Right cardiac atrium (tissue), 5 donors: ENCODE measurements at regions not wholly inside any gene's neighbourhood (a gene's known extent, or its start where the extent isn't known, plus 50 kb on each side); places are given as distances from the start of the nearest gene placed in this dataset.
"Not testable (repeated sequence)": the region's sequence is repeated elsewhere in the genome, so short reads cannot be mapped to it uniquely, and the experiment has no call there.

ENCODE experiments used
- ATAC-seq, 2 donors: fragments of 200-7000 bp; cut with Tn5 transposase; one replicate each; pipeline versions ENCODE4 v1.8.0 to v1.9.1; 2020; ENCODE audit warnings: moderate library complexity in 2 of 2, mild to moderate bottlenecking in 1 of 2
- DNase-seq, 3 donors: peaks; one replicate each; pipeline ENCODE4 v3.0.0-alpha.2; 2020
- H3K27ac ChIP-seq: one replicate; pipeline ENCODE4 v1.5.1; 2013; ENCODE audit warnings: mild to moderate bottlenecking, low read length, control low read depth, moderate library complexity
- H3K27me3 ChIP-seq: one replicate; pipeline ENCODE4 v1.6.1; 2013; ENCODE audit not compliant: control insufficient read depth, insufficient read depth
- H3K4me1 ChIP-seq: one replicate; pipeline ENCODE4 v1.6.1; 2013; ENCODE audit warnings: low read length; ENCODE audit not compliant: control insufficient read depth, insufficient read depth
- H3K4me3 ChIP-seq: one replicate; pipeline ENCODE4 v1.5.1; 2013; ENCODE audit warnings: low read length, control low read depth
- H3K9me3 ChIP-seq: one replicate; pipeline ENCODE4 v1.6.1; 2013; ENCODE audit warnings: low read length; ENCODE audit not compliant: control insufficient read depth
- WGBS: extraction: QIAGEN DNeasy Blood & Tissue Kit; methylation state at CpG from one replicate; pipeline ENCODE4 v1.1.7; 2013; 5-methylcytosine and 5-hydroxymethylcytosine counted together
- intact Hi-C, 4 donors: fragments of 100-400 bp; cut with DNase I; formaldehyde crosslinking; loops; one replicate each; pipeline versions ENCODE4 v1.11.0 to v1.14.0; 2022 to 2023
- donor health status: healthy with polysubstance abuse.
- donor health status: DM: no; HTN: yes; CAD: no.
- donor health status: DM: no; HTN: no; CAD: no.
- donor health status: DM: no; HTN: yes; CAD: no; lungs with severe emphysema.
- donor health status: DM: yes; HTN: yes; CAD: no.

DNA sequence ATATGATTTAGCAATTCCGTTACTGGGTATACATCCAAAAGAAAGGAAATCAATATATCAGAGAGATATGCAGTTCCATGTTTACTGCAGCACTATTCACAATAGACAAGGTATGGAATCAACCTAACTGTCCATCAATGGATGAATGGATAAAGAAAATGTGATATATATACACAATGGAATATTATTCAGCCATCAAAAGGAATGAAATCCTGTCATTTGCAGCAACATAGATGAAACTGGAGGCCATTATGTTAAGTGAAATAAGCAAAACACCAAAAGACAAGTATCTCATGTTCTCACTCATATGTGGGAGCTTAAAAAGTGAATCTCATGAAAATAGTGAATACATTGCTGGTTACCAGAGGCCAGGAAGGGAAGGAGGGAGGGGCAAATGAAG is 390.8 kb downstream of the ZFHX3 start:
- intact Hi-C loops, result no loop called here
- 95% methylated on average over 1 of the region's 1 CpG for WGBS
- H3K9me3 ChIP-seq, result no peaks in the 10 kb centered on the region
- peaks cover 2% of the 10 kb centered on the region for H3K27me3 ChIP-seq
- no peak overlapping the region for H3K4me3 ChIP-seq
- ATAC-seq (no peak), DNase-seq (no peak)
- no peak overlapping the region for H3K27ac ChIP-seq
- no peaks in the 10 kb centered on the region for H3K4me1 ChIP-seq

DNA sequence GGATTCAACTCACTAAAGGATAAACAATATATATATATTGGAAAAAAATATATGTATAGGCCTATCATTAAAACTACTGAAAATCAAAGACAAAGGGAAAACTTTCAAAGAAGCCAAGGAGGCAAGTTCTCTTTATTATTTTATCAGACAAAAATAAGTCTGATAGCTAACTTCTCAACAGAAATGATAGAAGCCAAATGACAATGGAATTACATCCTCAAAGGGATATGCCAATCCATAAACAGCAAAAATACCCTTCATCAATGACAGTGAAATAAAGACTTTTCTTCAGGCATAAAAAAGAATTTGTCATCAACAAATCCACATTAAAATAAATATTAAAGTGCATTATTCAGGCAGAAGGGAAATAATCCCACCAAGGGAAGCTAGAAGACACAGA is 393.4 kb downstream of the ZFHX3 start:
- Histone ChIP-seq H3K9me3 (no peaks in the 10 kb centered on the region), H3K27me3 (peaks cover 2% of the 10 kb centered on the region), H3K4me3 (no peak overlapping the region), H3K4me1 (no peaks in the 10 kb centered on the region), H3K27ac (no peak overlapping the region)
- DNase-seq (no peak), ATAC-seq (no peak)
- intact Hi-C loops, result no loop called here

DNA sequence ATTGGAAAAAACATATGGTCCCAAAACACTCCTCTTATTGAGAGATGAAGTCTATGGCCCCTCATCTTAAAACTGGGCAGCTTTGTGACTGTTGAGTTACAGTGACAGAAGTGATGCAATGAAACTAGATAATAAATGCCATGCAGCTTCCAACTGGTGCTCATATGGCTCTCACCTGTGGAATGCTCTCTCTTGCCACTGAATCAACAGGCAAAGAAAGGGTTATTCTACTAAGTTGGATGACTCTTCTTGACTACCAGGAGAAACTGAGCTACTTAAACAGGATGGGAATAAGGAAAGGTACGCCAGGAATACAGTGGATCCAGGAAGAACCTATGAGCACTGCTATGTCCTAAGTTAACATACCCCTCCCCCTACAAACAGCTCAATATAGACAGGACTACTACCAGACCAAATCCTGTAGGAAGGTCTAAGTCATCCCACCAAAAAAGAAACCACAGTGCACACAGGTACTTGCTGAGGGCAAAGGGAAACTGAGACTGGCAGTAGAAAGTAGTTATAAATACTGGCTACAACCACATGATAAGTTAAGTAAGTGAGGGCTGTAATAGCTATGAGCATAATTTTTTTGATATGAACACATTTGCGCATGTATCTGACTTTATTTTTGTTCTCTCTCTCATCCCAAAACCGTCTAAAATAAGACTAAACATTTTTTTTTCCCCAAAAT is 398.5 kb downstream of the ZFHX3 start:
- ATAC-seq (no peak), DNase-seq (no peak)
- H3K4me3 ChIP-seq, result no peak overlapping the region
- no peaks in the 10 kb centered on the region for H3K9me3 ChIP-seq
- WGBS, result 89% methylated on average over 3 of the region's 3 CpGs
- no peak overlapping the region for H3K27ac ChIP-seq
- intact Hi-C loops, result no loop called here
- H3K4me1 ChIP-seq, result no peaks in the 10 kb centered on the region
- no peaks in the 10 kb centered on the region for H3K27me3 ChIP-seq

DNA sequence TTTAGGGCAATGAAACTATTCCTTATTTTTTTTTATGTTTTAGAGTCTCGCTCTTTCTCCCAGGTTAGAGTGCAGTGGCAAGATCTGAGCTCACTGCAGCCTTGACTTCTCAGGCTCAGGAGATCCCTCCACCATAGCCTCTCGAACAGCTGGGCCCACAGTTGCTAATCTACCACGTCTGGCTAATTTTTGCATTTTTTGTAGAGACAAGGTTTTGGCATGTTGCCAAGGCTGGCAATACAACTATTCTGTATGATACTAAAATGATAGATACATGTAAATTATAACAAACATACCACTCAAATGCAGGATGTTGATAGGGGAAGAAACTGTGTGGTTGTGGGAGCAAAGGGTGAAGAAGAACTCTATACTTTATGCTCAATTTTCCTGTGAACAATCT is 401.3 kb downstream of the ZFHX3 start:
- Histone ChIP-seq H3K4me1 (no peaks in the 10 kb centered on the region), H3K4me3 (no peak overlapping the region), H3K9me3 (no peaks in the 10 kb centered on the region), H3K27me3 (no peaks in the 10 kb centered on the region), H3K27ac (no peak overlapping the region)
- DNase-seq (no peak), ATAC-seq (no peak)
- WGBS, result 73% methylated on average over 3 of the region's 3 CpGs
- intact Hi-C loops, result no loop called here

DNA sequence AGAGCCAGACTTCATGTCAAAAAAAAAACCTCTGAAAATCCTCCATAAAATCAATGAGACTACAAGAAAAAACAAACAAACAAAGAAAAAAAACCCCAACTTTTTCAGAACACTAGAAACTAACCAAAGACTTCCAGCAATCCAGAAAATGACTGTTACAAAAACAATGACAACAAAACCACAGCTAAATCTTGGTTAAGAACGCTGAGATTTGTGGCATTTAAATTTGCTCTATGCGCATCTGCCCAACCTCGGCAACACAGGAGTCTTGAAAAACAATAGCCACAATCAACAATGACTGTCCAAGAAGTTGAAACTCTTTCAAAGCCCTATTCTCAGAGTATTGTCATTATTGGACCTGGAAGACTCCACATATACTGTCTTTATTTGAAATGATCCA is 402.4 kb downstream of the ZFHX3 start:
- ATAC-seq, result no peak
- WGBS, result 83% methylated on average over 3 of the region's 3 CpGs
- intact Hi-C loops, result no loop called here
- Histone ChIP-seq H3K4me3 (no peak overlapping the region), H3K27ac (no peak overlapping the region), H3K9me3 (no peaks in the 10 kb centered on the region), H3K27me3 (no peaks in the 10 kb centered on the region), H3K4me1 (no peaks in the 10 kb centered on the region)
- DNase-seq, result no peak

DNA sequence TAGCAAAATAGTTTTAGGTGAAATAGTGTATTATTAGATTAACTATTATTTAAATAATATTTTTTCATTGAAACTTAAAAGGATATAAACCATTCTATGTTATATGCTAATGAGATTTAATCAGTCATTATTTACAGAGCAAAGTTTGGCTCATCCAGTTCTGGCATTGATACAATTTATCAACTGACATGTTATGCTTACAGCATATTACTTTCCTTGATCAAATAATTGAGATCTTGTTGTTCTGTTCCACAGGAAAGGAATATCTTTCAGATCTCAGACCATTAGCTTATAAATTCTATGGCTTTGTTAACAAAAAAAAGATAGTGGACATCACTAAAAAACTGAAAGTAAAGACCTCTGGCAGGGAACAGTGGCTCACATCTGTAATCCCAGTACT is 403.0 kb downstream of the ZFHX3 start:
- Histone ChIP-seq H3K27me3 (no peaks in the 10 kb centered on the region), H3K9me3 (no peaks in the 10 kb centered on the region), H3K27ac (no peak overlapping the region), H3K4me1 (no peaks in the 10 kb centered on the region), H3K4me3 (no peak overlapping the region)
- no peak for ATAC-seq
- intact Hi-C loops, result no loop called here
- DNase-seq, result no peak

DNA sequence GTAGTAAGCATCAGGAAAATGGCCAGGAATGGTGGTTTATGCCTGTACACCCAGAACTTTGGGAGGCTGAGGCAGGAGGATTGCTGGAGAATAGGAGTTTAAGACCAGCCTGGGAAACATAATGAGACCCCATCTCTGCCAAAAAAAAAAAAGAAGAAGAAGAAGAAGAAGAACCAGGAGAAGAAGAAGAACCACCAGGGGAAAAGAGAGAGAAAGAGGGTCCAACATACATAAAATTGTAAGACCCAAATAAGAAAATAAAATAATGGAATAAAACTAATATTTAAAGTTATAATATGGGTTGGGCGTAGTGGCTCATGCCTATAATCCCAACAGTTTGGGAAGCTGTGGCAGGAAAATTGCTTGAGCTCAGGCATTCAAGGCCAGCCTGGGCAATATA is 408.4 kb downstream of the ZFHX3 start:
- 100% methylated on average over 1 of the region's 1 CpG for WGBS
- no peak for ATAC-seq

DNA sequence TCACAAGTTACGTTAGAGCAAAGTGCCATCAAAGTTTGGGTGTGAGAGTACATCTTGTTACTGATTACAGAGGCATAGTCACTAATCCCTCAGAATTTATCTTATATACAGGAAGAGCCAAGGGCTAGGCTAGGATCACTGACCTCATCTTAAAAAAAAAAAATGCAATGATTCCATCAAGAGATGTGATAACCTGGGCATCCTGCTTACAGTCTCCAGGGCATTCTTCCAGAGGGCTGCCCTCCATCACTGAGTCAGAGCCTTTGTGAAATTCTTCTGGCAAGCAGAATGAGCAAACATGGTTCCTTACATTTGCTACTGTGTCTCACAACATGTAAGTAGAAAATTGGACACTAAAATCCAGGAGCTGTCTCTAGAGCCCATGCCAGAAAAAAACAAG is 410.6 kb downstream of the ZFHX3 start:
- H3K27ac ChIP-seq, result no peak overlapping the region
- ATAC-seq, result no peak
- H3K27me3 ChIP-seq, result no peaks in the 10 kb centered on the region
- DNase-seq, result no peak
- H3K4me1 ChIP-seq, result no peaks in the 10 kb centered on the region
- 48% methylated on average over 1 of the region's 1 CpG for WGBS
- no peaks in the 10 kb centered on the region for H3K9me3 ChIP-seq
- H3K4me3 ChIP-seq, result no peak overlapping the region
- intact Hi-C loops, result no loop called here

More for the DNA sequence above, 408.4 kb downstream of the ZFHX3 start:
- DNase-seq, result no peak
- no peak overlapping the region for H3K27ac ChIP-seq
- no peak overlapping the region for H3K4me3 ChIP-seq
- no peaks in the 10 kb centered on the region for H3K27me3 ChIP-seq
- intact Hi-C loops, result no loop called here
- no peaks in the 10 kb centered on the region for H3K9me3 ChIP-seq
- no peaks in the 10 kb centered on the region for H3K4me1 ChIP-seq

DNA sequence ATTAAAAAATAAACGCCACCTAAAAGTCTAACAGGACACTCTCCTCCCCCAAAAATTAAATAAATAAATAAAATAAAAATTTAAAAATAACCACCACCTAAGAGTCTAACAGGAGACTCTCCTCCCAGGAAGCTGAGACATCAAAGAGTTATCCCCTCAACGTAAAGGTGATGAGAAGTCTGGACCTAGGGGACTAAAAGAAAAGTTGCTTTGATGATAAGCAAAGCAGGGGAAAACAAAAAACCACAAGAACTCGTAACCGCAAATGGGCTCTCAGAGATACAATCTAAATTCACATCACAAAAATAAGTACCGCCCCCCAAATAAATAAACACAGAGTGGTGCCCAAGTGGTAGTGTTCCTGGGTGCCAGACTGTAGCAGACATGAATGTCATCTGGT is 412.2 kb downstream of the ZFHX3 start:
- 90% methylated on average over 5 of the region's 5 CpGs for WGBS
- ATAC-seq, result no peak
- no peak for DNase-seq
- H3K27me3 ChIP-seq, result no peaks in the 10 kb centered on the region
- H3K4me1 ChIP-seq, result no peaks in the 10 kb centered on the region
- no peak overlapping the region for H3K4me3 ChIP-seq
- no peak overlapping the region for H3K27ac ChIP-seq
- H3K9me3 ChIP-seq, result no peaks in the 10 kb centered on the region
- intact Hi-C loops, result no loop called here

DNA sequence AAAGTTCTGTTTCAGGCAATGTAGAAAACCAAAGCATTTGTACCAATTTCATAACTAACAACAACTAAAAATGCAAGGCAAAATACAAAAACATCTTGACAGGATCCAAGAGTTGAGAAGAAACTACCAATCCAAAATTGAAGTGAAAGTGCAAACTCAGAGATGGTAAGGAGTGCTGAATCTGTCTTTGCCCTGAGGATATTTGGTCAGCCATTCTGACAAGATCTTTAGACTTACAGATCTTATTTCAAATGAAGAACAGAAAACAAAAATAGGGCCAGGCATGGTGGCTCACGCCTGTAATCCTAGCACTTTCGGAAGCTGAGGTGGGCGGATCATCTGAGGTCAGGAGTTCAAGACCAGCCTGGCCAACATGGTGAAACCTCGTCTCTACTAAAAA is 412.8 kb downstream of the ZFHX3 start:
- DNase-seq, result no peak
- H3K27me3 ChIP-seq, result no peaks in the 10 kb centered on the region
- 94% methylated on average over 4 of the region's 4 CpGs for WGBS

DNA sequence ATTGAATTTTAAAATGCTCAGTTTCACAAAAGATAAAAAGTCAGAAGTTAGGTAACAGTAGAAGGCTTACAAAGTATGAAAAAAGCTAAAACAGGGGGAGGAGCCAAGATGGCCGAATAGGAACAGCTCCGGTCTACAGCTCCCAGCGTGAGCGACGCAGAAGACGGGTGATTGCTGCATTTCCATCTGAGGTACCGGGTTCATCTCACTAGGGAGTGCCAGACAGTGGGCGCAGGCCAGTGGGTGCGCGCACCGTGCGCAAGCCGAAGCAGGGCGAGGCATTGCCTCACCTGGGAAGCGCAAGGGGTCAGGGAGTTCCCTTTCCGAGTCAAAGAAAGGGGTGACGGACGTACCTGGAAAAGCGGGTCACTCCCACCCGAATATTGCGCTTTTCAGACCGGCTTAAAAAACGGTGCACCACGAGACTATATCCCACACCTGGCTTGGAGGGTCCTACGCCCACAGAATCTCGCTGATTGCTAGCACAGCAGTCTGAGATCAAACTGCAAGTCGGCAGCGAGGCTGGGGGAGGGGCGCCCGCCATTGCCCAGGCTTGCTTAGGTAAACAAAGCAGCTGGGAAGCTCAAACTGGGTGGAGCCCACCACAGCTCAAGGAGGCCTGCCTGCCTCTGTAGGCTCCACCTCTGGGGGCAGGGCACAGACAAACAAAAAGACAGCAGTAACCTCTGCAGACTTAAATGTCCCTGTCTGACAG is 420.6 kb downstream of the ZFHX3 start:
- DNase-seq, intact Hi-C loops, H3K4me1 ChIP-seq, ATAC-seq, H3K27me3 ChIP-seq, H3K9me3 ChIP-seq, H3K4me3 ChIP-seq, H3K27ac ChIP-seq: not testable (repeated sequence)
- 80% methylated on average over 26 of the region's 30 CpGs for WGBS

More for the DNA sequence above, 412.8 kb downstream of the ZFHX3 start:
- Histone ChIP-seq H3K9me3 (no peaks in the 10 kb centered on the region), H3K4me3 (no peak overlapping the region), H3K4me1 (no peaks in the 10 kb centered on the region), H3K27ac (no peak overlapping the region)
- ATAC-seq, result no peak
- intact Hi-C loops, result no loop called here

DNA sequence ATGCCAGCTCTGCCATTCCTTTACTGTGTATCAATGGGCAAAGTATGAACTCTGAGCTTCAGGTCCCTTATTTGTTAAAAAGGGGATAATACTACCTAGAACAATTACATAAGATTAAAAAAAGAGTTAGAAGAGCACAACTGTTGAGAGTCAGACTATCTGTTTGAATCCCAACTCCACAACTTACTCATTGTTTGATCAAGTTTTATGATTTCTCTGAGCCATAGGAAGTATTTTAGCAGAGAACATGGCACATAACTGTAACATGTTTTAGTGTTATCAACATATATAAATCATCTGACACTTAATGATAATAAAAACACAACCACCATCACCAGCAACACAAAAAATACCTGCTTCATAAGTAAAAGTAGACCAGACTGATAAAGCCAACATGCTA is 421.3 kb downstream of the ZFHX3 start:
- ATAC-seq, result no peak

More for the DNA sequence above, 421.3 kb downstream of the ZFHX3 start:
- H3K27me3 ChIP-seq, result no peaks in the 10 kb centered on the region
- intact Hi-C loops, result no loop called here
- no peaks in the 10 kb centered on the region for H3K9me3 ChIP-seq
- H3K27ac ChIP-seq, result no peak overlapping the region
- H3K4me1 ChIP-seq, result no peaks in the 10 kb centered on the region
- no peak overlapping the region for H3K4me3 ChIP-seq
- no peak for DNase-seq
